ENCODE measurements at regions not wholly inside any gene's neighbourhood (a gene's known extent, or its start where the extent isn't known, plus 50 kb on each side); places are given as distances from the start of the nearest gene placed in this dataset.

DNA sequence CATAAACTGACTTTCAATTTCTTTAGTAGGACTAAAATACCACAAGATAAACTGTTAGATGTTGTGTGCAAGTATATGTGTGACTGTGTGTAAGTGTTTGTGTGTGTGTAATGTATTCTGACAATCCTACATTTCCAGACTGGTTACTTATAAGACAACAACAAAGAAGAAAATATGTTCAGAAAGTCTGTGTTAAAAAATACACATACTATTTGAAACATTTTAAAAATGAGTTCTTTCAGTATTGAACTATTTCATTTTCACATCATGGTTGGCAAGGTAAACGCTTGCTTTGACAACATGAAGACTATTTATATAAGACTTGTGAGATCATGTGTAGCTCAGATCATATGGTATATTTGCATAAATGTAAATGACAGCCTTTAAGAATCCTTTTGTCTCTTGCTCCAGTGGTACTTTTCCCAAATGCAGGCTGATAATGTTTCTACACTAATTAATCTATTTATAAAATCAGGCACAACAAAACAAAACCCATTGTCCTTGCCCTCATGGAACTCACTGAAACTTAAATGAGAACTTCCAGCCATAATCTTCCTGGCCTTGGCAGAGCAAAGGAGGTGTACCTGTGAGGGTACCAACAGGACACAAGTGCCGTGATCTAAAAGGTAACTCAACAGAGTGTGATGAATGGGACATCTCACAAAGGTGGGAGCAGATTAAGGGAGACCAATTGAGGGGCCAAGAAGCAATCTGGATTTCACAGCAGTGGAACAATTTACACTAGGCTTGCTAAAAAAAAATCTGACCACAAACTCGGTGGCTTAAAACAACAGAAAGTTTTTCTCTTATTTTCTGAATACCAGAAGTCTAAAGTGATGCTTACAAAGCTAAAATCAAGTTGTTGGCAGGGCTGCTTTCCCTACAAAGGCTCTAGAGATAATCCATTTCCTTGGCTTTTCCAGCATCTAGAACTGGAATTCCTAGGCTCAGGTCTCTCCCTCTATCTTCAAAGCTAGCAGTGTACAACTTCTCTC is 349.0 kb downstream of the TBC1D4 start:
- no peak for DNase-seq

DNA sequence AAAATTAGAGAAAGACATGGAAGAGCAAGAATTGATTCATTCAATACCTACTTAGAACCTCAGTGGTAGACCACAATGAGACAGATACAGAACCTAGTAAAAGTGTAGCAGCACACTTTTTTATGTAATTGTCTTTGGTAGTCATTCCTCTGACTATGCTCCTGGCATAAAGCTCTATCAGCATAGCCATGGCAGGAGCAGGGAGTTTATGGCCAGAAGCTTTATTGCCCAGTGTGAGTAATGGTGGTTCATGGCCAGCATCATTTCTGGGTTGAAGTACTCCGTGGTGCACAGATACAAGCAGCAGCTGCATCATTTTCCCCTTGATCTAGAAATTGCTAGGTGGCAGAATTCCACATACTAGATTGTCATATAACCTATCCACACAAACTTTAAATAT is 352.6 kb downstream of the TBC1D4 start:
- no peak for DNase-seq

DNA sequence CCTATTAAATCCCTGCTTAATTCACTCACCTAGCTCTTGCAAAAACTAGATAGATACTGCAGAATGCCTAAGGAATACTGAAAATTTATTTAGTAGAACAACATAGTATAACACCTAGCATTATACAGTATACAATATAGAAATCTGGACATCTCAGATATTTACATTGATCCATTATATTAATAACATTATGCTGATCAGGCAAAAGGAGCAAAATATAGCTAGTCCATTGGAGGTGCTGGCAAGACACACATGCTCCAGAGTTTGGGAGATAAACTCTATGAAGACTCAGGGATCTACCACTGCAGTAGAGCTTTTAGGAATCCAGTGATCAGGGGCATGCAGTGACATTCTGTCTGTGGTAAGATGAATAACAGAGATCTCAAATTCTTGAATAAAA is 357.6 kb downstream of the TBC1D4 start:
- no peak for DNase-seq

DNA sequence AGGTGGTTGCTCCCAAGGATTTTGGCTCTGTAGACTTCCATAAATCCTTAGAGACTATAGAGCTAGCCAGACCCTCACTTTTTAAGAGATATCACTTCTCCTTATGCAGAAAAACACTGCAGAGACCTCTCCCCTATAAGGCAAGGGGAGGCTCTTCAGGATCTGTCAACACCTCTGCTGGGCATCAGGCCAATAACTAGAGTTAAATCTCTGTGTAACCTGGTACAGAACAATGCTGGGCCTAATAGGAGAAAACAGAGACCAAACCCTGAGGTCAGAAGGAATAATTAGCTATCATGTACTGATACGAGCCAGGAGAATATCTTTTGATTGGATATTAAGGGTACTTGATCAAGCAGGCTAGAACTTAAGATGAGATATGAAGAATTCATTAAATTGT is 358.5 kb downstream of the TBC1D4 start:
- no peak for DNase-seq

DNA sequence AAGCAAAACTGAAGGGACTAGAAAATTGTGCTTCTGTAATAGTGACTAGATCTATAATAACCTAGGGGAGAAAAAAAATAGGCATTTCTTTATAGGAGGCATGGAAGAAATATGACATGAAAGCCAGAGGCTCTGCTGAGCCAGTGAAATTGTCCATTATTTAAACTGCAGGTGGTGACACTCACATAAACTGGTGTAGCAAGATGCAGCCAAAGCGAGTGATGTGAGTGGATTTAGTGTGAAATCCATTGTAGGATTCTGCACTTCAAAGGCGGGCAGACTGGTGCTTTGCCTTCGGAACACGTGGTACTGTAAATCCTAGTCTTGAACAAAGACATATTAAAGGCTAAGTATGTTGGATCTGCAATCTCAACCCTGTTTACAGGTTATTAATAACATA is 361.9 kb downstream of the TBC1D4 start:
- no peak for DNase-seq

DNA sequence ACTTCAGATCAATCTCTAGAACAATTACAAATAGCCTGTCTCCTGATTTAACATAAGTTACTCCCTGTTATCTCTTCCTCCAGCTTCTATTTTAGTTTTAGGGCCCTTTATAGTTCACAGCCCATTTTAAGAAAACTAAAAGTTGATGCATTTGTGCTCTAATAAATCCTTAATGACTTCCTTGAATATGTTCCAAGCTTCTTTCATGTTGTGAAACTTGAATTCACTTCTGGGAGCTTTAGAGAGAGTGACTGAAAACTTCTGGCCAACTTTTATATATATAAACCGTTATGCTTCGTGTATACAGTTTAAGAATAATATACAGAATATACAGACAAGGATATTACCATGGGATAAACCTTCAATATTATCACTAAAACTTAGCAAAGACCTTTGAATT is 366.8 kb downstream of the TBC1D4 start:
- DNase-seq = no peak

DNA sequence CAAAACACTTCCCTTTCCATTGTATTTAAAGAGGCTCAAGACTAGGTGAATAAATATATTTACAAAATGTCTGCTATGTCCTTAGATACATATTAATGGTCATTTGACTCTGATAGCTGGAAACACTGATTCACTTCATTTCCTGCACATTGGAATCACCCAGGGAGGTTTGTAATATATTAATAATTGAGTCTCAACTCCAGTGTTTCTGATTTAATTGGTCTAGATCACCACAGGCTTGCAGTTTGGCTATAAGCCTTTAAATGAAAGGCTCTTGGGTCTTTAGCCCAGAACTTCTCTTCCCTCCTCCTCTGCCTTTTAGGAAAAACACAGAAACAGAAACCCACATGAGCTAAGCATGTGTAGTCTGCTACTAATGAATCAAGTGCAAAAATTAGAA is 378.0 kb downstream of the TBC1D4 start:
- DNase-seq = peak in 1 of 3 donors; percentile 17

DNA sequence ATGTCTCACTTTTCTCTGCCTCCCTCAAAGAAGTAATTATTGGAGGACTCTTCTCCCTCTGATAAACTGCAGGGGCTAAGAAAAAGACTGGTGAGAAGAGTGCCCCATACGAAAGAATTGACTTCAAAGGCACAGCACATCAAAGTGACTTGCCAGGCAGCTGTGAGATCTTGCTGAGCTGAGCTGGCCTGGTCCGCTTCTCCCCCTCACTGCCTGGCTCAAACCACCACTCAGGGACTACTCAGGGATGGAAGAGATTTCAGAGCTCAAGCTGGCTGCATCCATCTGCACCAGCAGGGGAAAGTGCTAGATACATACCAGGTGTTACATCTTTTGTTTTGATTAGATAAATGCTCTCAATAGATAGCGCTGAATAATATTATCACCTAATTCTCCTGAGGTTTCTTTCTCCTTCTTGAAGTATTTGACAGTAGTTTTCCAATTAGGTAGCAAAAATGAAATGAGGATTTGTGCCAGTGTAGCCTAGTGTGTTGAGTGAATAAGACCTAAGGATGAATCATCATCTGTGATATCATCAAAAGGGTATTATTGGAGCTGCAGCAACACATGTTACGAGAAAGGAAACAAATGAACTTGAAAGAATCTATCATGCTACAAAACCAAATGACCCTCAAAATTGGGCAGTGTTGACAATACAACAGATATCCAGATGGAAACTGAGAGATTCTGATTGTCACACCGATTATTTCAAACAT is 379.8 kb downstream of the TBC1D4 start:
- no peak for DNase-seq

DNA sequence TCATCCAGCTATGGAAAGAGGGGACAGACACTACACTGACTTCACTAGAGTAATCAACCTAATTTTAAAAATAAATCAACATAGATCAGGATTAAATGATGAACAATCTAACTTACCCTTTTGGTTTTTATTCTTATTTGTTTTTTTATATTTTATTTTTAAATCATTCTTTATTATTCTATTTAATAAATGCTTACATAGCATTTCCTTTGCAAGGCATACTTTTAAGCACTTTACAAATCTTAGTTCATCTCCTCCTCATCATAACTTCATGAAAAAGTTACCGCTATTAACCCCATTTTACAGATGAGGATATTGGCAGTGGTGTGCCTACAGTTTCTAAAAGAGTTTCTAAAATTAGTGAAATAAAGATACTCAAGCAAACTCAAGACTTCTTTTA is 380.6 kb downstream of the TBC1D4 start:
- no peak for DNase-seq

DNA sequence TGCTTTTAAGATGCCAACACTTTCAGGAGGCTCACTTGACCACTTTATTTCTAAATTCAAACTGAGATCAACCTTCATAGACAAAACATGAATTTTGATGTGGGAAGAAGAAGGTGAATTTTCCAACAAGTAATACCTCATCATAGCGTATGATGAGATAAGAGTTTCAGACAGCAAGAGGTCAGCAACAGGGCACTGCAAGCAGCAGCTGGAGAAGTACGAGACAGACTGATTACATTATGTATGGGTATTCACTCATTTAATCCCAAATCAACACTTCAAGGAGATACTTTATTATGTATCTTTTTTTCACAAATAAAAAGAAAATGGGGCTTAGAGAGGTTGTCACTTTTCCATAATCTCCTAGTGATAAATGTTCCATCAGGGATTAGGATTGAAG is 389.8 kb downstream of the TBC1D4 start:
- no peak for DNase-seq

DNA sequence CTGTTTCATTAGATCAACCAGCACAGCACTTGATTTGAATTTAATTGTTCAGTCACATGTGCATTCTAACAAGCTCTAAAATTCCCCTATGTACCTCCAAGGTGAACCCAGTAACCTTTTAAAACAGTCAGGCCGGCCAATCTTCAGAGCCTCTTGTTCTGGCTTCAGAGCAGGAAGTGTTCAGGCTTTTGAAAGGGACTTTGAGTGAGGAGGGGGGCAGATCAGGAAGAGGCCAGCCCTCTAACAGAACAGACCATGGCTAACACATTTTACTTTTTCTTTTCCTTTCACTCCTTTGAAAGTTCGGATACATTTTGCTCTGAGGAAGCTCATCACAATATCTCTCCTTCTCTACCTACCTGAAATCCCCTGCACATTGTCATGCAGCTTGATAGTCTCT is 390.3 kb downstream of the TBC1D4 start:
- no peak for DNase-seq

DNA sequence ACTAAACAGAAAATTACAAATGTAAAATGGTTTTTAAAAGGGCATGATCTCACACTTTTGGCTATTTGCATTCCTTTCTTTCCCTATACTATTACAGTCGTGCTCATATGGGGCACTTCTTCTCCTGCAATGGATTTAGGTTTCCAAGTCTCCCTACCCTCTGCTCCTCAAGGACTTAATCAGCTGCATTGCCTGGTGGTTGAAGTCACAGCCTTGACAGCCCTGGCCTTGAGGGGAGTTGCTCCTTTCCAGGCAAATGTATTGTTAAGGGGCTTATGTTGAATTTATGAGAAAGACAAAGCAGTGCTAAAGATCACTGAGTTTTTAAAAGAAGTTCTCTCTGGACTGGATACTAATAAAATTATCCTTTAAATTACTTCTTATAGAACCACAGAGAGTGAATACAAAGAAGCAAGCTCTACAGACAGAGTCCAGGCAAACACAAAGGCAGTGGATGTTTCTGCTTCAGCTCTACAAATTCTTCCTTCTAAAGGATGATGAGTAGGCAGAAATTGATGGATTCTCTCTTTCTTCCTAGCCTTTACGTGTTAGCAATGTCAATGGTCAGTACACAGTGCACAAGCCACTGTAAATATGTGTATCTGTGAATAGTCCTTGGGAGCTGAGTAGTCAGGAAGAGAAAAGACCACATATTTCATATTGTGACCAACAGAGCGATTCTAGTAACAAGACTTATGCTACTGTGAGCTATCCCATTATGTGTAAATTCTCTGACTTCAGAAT is 390.9 kb downstream of the TBC1D4 start:
- no peak for DNase-seq

DNA sequence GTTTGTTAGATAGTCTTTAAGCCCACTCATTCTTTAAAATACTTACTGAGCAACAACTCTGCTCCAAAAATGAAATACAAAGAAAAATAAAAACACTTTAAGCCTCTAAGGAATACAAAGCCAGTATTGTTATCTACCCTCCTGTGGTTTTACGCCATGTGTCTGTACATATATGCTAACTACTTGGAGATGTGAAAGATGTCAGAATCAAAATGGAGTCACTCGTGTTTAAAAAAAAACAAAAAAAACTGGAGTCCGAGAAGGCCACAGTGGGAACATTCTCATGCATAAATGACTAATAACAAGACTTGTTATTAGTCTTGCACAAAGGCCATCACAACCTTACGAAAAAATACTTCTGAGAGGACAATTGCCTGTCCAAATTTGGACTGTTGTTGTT is 393.1 kb downstream of the TBC1D4 start:
- DNase-seq = no peak

DNA sequence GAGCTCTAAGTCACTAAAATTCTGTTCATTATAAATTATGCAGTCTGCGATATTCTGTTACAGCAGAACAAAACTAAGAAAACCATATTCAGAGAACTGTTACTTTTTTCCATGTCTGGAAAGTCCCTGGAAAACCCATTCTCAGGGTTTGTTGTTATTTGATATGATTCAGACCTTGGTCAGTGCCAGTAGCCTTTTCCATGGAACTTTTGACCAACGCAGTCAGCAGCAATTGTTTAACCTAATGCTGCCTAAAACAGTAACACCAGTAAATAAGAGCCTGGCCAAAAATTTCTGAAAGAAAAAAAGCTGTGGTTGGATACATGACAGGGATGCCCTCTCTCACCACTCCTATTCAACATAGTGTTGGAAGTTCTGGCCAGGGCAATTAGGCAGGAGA is 402.7 kb downstream of the TBC1D4 start:
- no peak for DNase-seq

DNA sequence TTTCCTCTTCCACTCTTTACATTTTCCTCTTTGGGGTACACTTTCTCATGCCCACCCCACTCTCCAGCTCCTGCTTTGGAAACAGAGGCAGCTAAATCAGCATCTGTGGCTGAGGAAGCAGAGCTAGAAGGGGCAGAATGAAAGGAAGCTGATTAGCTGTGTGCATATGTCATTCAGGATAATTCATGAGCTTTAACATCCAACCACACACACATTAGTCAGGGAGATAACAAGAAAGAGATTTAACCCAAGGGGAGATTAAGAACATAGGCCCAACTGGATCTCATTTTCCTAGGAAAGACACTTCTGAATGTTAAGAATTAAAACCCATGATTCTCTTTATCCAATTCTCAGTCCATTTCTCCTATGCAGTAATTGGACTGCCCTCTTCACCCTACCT is 405.5 kb downstream of the TBC1D4 start:
- no peak for DNase-seq

DNA sequence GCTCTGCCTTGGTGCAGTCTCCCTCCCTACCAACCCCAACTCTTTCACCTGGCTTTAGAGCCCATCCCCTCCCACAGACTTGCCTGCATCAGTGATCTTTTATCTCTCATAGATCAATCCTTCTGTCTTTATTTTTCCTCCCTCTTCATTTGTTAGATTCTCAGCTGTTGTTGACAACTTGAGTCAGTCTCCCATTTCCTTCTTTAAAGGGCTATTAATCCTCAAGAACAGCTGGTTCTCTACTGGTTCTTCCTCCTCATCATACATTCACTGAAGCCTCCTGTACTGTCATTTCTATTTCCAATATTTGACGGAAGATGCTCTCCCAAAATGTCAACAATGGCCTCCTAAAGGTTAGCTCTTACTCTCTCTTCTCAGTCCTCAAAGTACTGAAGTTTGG is 408.2 kb downstream of the TBC1D4 start:
- DNase-seq = peak in 1 of 3 donors; percentile 50

DNA sequence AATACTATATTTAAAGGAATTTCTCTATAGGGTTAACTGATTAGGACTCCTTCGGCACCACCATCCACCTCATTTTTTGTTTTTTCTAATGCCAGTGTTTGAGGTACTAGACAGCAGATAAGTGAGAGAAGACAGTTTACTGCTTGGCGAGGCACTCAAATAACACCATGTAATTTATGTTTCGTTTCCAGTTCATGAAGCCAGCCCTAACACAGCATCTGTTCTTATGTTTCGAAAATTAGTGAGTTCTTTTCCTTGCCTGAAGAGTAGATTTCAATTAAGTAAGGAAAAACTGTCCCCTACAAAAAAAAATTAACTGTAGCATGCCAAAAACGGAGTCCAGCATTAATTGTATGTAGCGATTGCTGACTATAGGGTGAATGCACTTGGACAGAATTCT is 409.1 kb downstream of the TBC1D4 start:
- DNase-seq = no peak

DNA sequence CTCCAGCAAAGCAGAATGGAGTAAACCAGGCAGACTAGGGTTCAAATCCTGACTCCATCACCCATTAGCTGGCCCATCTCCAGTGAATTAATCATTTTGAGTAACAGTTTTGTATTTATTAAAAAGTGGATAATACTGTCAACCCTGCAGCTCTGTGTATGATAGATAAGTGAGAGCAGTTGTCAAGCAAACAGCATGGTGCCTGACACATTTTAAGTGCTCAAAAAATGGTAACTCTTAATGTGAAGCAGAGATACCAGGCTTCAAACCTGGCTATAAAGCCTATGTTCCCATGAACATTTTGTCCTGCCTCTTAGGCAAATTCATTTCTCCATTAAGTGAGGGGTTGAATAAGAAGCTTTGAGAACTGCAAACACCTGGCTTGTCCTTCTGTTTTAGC is 409.6 kb downstream of the TBC1D4 start:
- no peak for DNase-seq

DNA sequence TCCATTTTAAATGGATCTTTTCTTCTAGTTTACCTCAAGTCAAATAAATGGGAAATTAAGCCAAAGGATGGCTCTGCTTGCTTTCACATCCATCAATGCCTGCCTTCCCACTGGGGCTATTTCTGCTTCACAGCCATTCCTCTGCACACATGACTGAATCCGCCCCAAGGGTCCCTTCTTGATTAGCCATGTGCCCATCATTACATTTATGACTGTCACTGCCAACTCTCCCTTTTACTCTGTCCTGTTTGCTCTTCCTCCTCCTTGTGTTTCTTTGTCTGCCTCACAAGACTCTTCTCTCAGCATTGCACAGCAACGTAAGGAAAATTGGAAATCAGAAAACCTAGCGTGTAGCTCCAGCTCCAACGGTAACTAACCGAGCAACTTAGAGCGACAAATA is 410.2 kb downstream of the TBC1D4 start:
- DNase-seq = no peak

DNA sequence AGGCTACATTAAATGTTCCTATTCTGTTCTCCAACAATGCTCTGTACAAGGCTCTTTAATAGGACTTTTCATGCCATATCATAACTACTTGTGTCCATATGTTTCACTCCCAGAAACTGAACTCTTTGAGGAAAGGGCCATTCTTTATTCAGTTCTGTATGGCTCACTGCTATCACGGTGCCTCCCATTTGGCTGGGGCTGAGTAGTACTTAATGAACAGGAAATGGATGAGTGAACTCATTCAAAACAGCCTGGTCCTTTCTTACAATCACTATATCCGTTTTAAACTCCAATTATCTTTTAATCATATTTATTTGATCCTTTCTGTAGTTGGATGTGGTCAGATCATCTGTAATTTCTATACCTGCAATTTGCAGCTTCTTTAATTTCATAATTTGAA is 410.6 kb downstream of the TBC1D4 start:
- DNase-seq = no peak

DNA sequence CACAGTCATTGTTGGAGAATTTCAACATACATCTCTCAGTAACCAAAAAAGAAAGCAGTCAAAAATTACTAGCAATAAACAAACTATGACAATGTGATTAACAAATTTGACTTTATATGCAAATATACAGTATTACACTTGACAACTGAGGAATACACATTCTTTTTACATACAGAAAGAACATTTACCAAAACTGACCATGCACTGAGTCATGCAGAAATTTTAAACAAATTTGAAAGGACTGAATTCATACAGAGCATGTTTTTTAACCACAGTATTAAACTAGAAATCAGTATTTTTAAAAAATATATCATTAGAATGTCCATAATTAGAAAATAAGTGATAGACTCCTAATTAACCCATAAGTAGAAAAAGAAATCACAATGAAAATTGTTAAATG is 420.1 kb downstream of the TBC1D4 start:
- DNase-seq = no peak

DNA sequence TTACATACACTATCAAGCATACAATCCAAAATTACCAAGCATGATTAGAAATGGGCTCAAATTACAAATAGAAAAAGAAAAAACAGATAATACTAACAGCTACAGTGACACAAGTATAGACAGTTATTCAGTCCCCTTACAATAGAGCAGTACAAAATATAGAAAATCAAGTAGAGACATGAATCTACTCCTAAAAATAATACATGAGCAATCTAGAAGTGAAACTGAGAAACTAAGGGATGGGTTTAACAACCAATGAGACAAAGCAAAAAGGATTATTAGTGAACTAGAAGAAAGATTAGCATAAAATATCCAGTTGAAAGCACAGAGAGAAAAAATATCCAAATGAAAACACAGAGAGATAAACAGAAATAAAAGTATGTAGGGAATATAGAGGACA is 426.7 kb downstream of the TBC1D4 start:
- no peak for DNase-seq

DNA sequence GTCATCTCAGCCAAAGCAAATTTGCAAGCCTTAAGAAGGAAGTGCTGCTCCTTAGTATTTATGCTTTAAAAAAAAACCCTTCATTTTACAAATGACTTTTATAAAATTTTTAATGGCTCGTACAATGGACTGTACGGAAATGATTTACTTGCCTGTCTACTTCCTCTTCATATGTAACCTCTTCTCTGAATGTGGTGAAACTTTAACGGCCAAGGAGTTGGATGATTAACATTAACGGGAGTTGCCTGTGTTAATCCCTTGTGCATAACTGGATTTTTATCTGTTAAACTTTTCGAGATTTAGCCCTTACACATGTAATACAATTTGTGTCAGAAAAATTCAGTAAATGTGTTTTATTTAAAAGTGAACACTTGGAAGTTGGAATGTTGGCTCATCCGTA is 429.4 kb downstream of the TBC1D4 start:
- no peak for DNase-seq
